ENCODE measurements at regions not wholly inside any gene's neighbourhood (a gene's known extent, or its start where the extent isn't known, plus 50 kb on each side); places are given as distances from the start of the nearest gene placed in this dataset.

- H3K4me3 ChIP-seq (ENCODE audit: low read length): no peak overlapping the region
- H3K79me2 ChIP-seq (ENCODE audit: control insufficient read depth, low read length): no peaks in the 10 kb centered on the region
- TF ChIP-seq EZH2phosphoT487 (IDR thresholded peaks at IDR 0.05; ENCODE audit: borderline replicate concordance, low read length) (no peak), CTCF (IDR thresholded peaks at IDR 0.05; ENCODE audit: low read depth, low read length, poor library complexity, severe bottlenecking) (no peak)
- no peaks in the 10 kb centered on the region for H3K36me3 ChIP-seq (ENCODE audit: control insufficient read depth, low read length)
- H3K27ac ChIP-seq (ENCODE audit: low read depth, low read length): no peak overlapping the region
- no peaks in the 10 kb centered on the region for H3K9me3 ChIP-seq (ENCODE audit: control insufficient read depth, insufficient read depth, low read length)
- H3F3A ChIP-seq (ENCODE audit: control insufficient read depth, insufficient read depth): no peaks in the 10 kb centered on the region
- H3K4me2 ChIP-seq (ENCODE audit: low read length): no peak overlapping the region
- no peaks in the 10 kb centered on the region for H4K20me1 ChIP-seq (ENCODE audit: control insufficient read depth, insufficient read depth, low read depth, low read length)
- peaks cover 15% of the 10 kb centered on the region; the same call in 1 of the 2 replicates for H3K27me3 ChIP-seq (ENCODE audit: control insufficient read depth, low read length)
- no peaks in the 10 kb centered on the region for H3K4me1 ChIP-seq (ENCODE audit: control insufficient read depth, low read length)
- H3K9me2 ChIP-seq (replicated peaks; ENCODE audit: control insufficient read depth, low read length): no peaks in the 10 kb centered on the region
Measured at GRCh38 chr1:38241594-38242334, 195.2 kb upstream of the POU3F1 start.

- Histone ChIP-seq H3K4me3 (ENCODE audit: low read length) (no peak overlapping the region), H3F3A (ENCODE audit: control insufficient read depth, insufficient read depth) (no peaks in the 10 kb centered on the region), H3K27me3 (ENCODE audit: control insufficient read depth, low read length) (peaks cover 15% of the 10 kb centered on the region; the same call in 1 of the 2 replicates), H3K36me3 (ENCODE audit: control insufficient read depth, low read length) (no peaks in the 10 kb centered on the region), H3K4me2 (ENCODE audit: low read length) (no peak overlapping the region), H4K20me1 (ENCODE audit: control insufficient read depth, insufficient read depth, low read depth, low read length) (no peaks in the 10 kb centered on the region), H3K9me3 (ENCODE audit: control insufficient read depth, insufficient read depth, low read length) (no peaks in the 10 kb centered on the region), H3K79me2 (ENCODE audit: control insufficient read depth, low read length) (no peaks in the 10 kb centered on the region), H3K9me2 (replicated peaks; ENCODE audit: control insufficient read depth, low read length) (no peaks in the 10 kb centered on the region), H3K4me1 (ENCODE audit: control insufficient read depth, low read length) (no peaks in the 10 kb centered on the region), H3K27ac (ENCODE audit: low read depth, low read length) (no peak overlapping the region)
- TF ChIP-seq EZH2phosphoT487 (IDR thresholded peaks at IDR 0.05; ENCODE audit: borderline replicate concordance, low read length) (no peak), CTCF (IDR thresholded peaks at IDR 0.05; ENCODE audit: low read depth, low read length, poor library complexity, severe bottlenecking) (no peak)
Measured at GRCh38 chr1:38240618-38241017, 194.0 kb upstream of the POU3F1 start.

GRCh38 chr1:38239258-38239835, 192.8 kb upstream of the POU3F1 start:
- Histone ChIP-seq H3K9me2 (replicated peaks; ENCODE audit: control insufficient read depth, low read length) (no peaks in the 10 kb centered on the region), H3K27ac (ENCODE audit: low read depth, low read length) (no peak overlapping the region), H3K4me2 (ENCODE audit: low read length) (no peak overlapping the region), H3K27me3 (ENCODE audit: control insufficient read depth, low read length) (peaks cover 16% of the 10 kb centered on the region; the same call in 1 of the 2 replicates), H3K36me3 (ENCODE audit: control insufficient read depth, low read length) (no peaks in the 10 kb centered on the region), H3K79me2 (ENCODE audit: control insufficient read depth, low read length) (no peaks in the 10 kb centered on the region), H3K4me3 (ENCODE audit: low read length) (no peak overlapping the region), H3F3A (ENCODE audit: control insufficient read depth, insufficient read depth) (no peaks in the 10 kb centered on the region), H3K9me3 (ENCODE audit: control insufficient read depth, insufficient read depth, low read length) (no peaks in the 10 kb centered on the region), H3K4me1 (ENCODE audit: control insufficient read depth, low read length) (no peaks in the 10 kb centered on the region), H4K20me1 (ENCODE audit: control insufficient read depth, insufficient read depth, low read depth, low read length) (no peaks in the 10 kb centered on the region)
- TF ChIP-seq CTCF (IDR thresholded peaks at IDR 0.05; ENCODE audit: low read depth, low read length, poor library complexity, severe bottlenecking) (no peak), EZH2phosphoT487 (IDR thresholded peaks at IDR 0.05; ENCODE audit: borderline replicate concordance, low read length) (no peak)

Data from DOHH2 (cell line).